Astrocyte (in vitro differentiated cells and primary cell): ENCODE measurements at regions not wholly inside any gene's neighbourhood (a gene's known extent, or its start where the extent isn't known, plus 50 kb on each side); places are given as distances from the start of the nearest gene placed in this dataset.
A peak's percentile ranks its signal among the peaks of the same experiment; 100 is the strongest.

Source experiments
- DNase-seq: peaks from one replicate; pipeline ENCODE4 v3.0.0-alpha.2; 2010; ENCODE audit warnings: low read depth
- FAIRE-seq: peaks from 2 replicates; lab custom pipeline; 2011; peaks lifted over from hg19 to GRCh38; lab: Jason Lieb, UNC
- H2AFZ ChIP-seq: 2 replicates; pipeline ENCODE4 v1.6.0; 2012; ENCODE audit warnings: low read depth, low read length, inconsistent platforms
- H3K27ac ChIP-seq: 2 replicates; pipeline ENCODE4 v1.5.1; 2011; ENCODE audit warnings: low read depth, low read length, inconsistent platforms
- H3K27me3 ChIP-seq: 2 replicates; pipeline ENCODE4 v1.6.0; 2011; ENCODE audit warnings: low read length, inconsistent platforms; ENCODE audit not compliant: insufficient read depth
- H3K36me3 ChIP-seq: 2 replicates; pipeline ENCODE4 v1.5.1; 2011; ENCODE audit warnings: low read length, inconsistent platforms; ENCODE audit not compliant: insufficient read depth
- H3K4me1 ChIP-seq: 2 replicates; pipeline ENCODE4 v1.5.1; 2011; ENCODE audit warnings: low read length, inconsistent platforms; ENCODE audit not compliant: insufficient read depth
- H3K4me2 ChIP-seq: 2 replicates; pipeline ENCODE4 v1.6.0; 2012; ENCODE audit warnings: low read length, inconsistent platforms
- H3K4me3 ChIP-seq: 2 replicates; pipeline ENCODE4 v1.5.1; 2011; ENCODE audit warnings: low read depth, mild to moderate bottlenecking, low read length, inconsistent platforms; ENCODE audit not compliant: insufficient read depth
- H3K79me2 ChIP-seq: 2 replicates; pipeline ENCODE4 v1.6.0; 2012; ENCODE audit warnings: mild to moderate bottlenecking, low read length, inconsistent platforms; ENCODE audit not compliant: insufficient read depth
- H3K9ac ChIP-seq: 2 replicates; pipeline ENCODE4 v1.6.0; 2012; ENCODE audit warnings: mild to moderate bottlenecking, low read length, inconsistent platforms
- H3K9me3 ChIP-seq: 2 replicates; pipeline ENCODE4 v1.5.1; 2012; ENCODE audit warnings: low read depth, mild to moderate bottlenecking, low read length, inconsistent platforms; ENCODE audit not compliant: insufficient read depth
- H4K20me1 ChIP-seq: 2 replicates; pipeline ENCODE4 v1.6.0; 2012; ENCODE audit warnings: low read length, inconsistent platforms; ENCODE audit not compliant: insufficient read depth
- H3K27ac Mint-ChIP-seq: one replicate; pipeline ENCODE4 v1.8.0; 2021; ENCODE audit warnings: mild to moderate bottlenecking, mixed read lengths; ENCODE audit not compliant: unreplicated experiment
- H3K27me3 Mint-ChIP-seq: one replicate; pipeline ENCODE4 v1.8.0; 2021; ENCODE audit warnings: low read depth, mixed read lengths; ENCODE audit not compliant: unreplicated experiment
- H3K36me3 Mint-ChIP-seq: one replicate; pipeline ENCODE4 v1.8.0; 2021; ENCODE audit warnings: low read depth, mixed read lengths; ENCODE audit not compliant: unreplicated experiment
- H3K4me1 Mint-ChIP-seq: one replicate; pipeline ENCODE4 v1.8.0; 2021; ENCODE audit warnings: low read depth, mixed read lengths; ENCODE audit not compliant: unreplicated experiment
- H3K4me3 Mint-ChIP-seq: one replicate; pipeline ENCODE4 v1.8.0; 2021; ENCODE audit warnings: mild to moderate bottlenecking, moderate library complexity, mixed read lengths; ENCODE audit not compliant: unreplicated experiment
- H3K9me3 Mint-ChIP-seq: one replicate; pipeline ENCODE4 v1.8.0; 2021; ENCODE audit warnings: mild to moderate bottlenecking, mixed read lengths; ENCODE audit not compliant: unreplicated experiment
- CTCF ChIP-seq: IDR thresholded peaks from 2 replicates; pipeline ENCODE4 v1.5.1; 2011; ENCODE audit warnings: low read depth, mild to moderate bottlenecking, inconsistent platforms, low read length, moderate library complexity; ENCODE audit not compliant: insufficient read depth
- EZH2 ChIP-seq: IDR thresholded peaks from 2 replicates; pipeline ENCODE4 v1.6.1; 2012; ENCODE audit warnings: mild to moderate bottlenecking, low read length, inconsistent platforms; ENCODE audit not compliant: insufficient read depth

- Mint-ChIP-seq H3K36me3 (no peaks in the 10 kb centered on the region), H3K27ac (no peak overlapping the region), H3K4me3 (no peak overlapping the region), H3K4me1 (no peaks in the 10 kb centered on the region), H3K9me3 (no peaks in the 10 kb centered on the region), H3K27me3 (peaks cover 3% of the 10 kb centered on the region)
- H3K27me3 ChIP-seq = no peaks in the 10 kb centered on the region
- no peak overlapping the region for H3K4me3 ChIP-seq
- peaks cover 9% of the 10 kb centered on the region for H3K4me1 ChIP-seq
- H3K36me3 ChIP-seq = no peaks in the 10 kb centered on the region
- no peak overlapping the region for H3K9ac ChIP-seq
- FAIRE-seq = no peak
- no peak for DNase-seq
- TF ChIP-seq CTCF (no peak), EZH2 (no peak)
- H3K9me3 ChIP-seq = no peaks in the 10 kb centered on the region
- H3K27ac ChIP-seq = no peak overlapping the region
- H4K20me1 ChIP-seq = no peaks in the 10 kb centered on the region
- no peaks in the 10 kb centered on the region for H3K79me2 ChIP-seq
- no peak overlapping the region for H2AFZ ChIP-seq
- no peak overlapping the region for H3K4me2 ChIP-seq
Measured at GRCh38 chr11:95418916-95419315, 187.9 kb upstream of the SESN3 start.

- peaks cover 9% of the 10 kb centered on the region for H3K4me1 ChIP-seq
- no peaks in the 10 kb centered on the region for H3K9me3 Mint-ChIP-seq
- no peak for DNase-seq
- H3K4me3 Mint-ChIP-seq = no peak overlapping the region
- TF ChIP-seq CTCF = no peak
- TF ChIP-seq EZH2 = no peak
- no peaks in the 10 kb centered on the region for H3K4me1 Mint-ChIP-seq
- no peak overlapping the region for H3K9ac ChIP-seq
- no peaks in the 10 kb centered on the region for H4K20me1 ChIP-seq
- H3K36me3 Mint-ChIP-seq = no peaks in the 10 kb centered on the region
- FAIRE-seq = no peak
- no peak overlapping the region for H2AFZ ChIP-seq
- no peaks in the 10 kb centered on the region for H3K9me3 ChIP-seq
- no peaks in the 10 kb centered on the region for H3K79me2 ChIP-seq
- no peaks in the 10 kb centered on the region for H3K36me3 ChIP-seq
- H3K4me3 ChIP-seq = no peak overlapping the region
- H3K27ac Mint-ChIP-seq = no peak overlapping the region
- H3K27me3 Mint-ChIP-seq = peaks cover 3% of the 10 kb centered on the region
- H3K27me3 ChIP-seq = no peaks in the 10 kb centered on the region
- no peak overlapping the region for H3K4me2 ChIP-seq
- H3K27ac ChIP-seq = no peak overlapping the region
Measured at GRCh38 chr11:95417832-95418231, 186.8 kb upstream of the SESN3 start.

- H3K9me3 Mint-ChIP-seq = no peaks in the 10 kb centered on the region
- H3K27me3 Mint-ChIP-seq = peaks cover 3% of the 10 kb centered on the region
- Histone ChIP-seq H2AFZ (no peak overlapping the region), H3K9me3 (no peaks in the 10 kb centered on the region), H3K4me1 (peaks cover 9% of the 10 kb centered on the region), H3K79me2 (no peaks in the 10 kb centered on the region), H3K4me3 (no peak overlapping the region), H3K9ac (no peak overlapping the region), H4K20me1 (no peaks in the 10 kb centered on the region), H3K27ac (no peak overlapping the region), H3K4me2 (no peak overlapping the region), H3K36me3 (no peaks in the 10 kb centered on the region), H3K27me3 (no peaks in the 10 kb centered on the region)
- FAIRE-seq (no peak), DNase-seq (peak; percentile 10)
- TF ChIP-seq EZH2 (no peak), CTCF (no peak)
- no peaks in the 10 kb centered on the region for H3K36me3 Mint-ChIP-seq
- H3K27ac Mint-ChIP-seq = no peak overlapping the region
- H3K4me3 Mint-ChIP-seq = no peak overlapping the region
- no peaks in the 10 kb centered on the region for H3K4me1 Mint-ChIP-seq
Measured at GRCh38 chr11:95415837-95416304, 184.9 kb upstream of the SESN3 start.
